HG03175 (cell line): ENCODE measurements at regions not wholly inside any gene's neighbourhood (a gene's known extent, or its start where the extent isn't known, plus 50 kb on each side); places are given as distances from the start of the nearest gene placed in this dataset.

Source experiments
- ATAC-seq: cut with Tn5 transposase; IDR thresholded peaks from one replicate; pipeline ENCODE4 v1.9.1; 2021; ENCODE audit warnings: mild to moderate bottlenecking, moderate library complexity; ENCODE audit not compliant: unreplicated experiment

DNA sequence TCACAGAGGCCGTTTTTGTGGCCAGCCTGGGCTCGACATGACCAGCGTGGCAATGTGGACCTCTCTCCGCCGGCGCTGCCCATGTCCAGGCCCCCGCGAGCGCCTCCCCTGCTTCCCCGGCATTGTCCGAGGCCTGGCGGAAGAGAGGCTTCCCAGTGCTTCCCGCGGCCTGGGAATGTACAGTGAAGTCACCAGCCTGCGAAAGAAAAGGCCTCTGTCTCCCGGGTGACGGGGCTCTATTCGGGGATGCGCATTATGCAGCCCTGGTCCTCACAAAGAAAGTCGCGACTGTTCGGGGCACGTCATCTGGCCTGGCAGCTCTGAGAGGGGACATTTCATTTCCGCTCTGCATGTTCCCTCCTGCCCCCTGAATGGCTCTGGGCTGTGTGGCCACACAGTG, 109.2 kb upstream of the AGAP1 start:
- no peak for ATAC-seq

DNA sequence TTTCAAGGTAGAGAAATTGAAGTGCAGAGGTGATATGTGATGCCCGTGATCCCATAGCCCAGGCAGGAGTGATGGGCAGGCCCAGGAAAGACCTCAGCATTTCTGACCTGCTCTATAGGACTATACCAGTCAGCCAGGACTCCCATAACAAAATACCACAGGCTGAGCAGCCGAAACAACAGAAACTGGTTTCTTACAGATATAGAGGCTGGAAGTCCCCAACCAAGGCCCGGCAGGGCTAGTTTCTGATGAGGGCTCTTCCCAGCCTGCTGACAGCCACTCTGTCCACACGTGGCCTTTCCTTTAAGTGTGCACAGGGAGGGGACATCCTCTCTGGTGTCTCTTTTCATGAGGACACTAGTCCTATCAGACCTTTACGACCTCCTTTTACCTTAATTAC, 104.2 kb upstream of the AGAP1 start:
- no peak for ATAC-seq

DNA sequence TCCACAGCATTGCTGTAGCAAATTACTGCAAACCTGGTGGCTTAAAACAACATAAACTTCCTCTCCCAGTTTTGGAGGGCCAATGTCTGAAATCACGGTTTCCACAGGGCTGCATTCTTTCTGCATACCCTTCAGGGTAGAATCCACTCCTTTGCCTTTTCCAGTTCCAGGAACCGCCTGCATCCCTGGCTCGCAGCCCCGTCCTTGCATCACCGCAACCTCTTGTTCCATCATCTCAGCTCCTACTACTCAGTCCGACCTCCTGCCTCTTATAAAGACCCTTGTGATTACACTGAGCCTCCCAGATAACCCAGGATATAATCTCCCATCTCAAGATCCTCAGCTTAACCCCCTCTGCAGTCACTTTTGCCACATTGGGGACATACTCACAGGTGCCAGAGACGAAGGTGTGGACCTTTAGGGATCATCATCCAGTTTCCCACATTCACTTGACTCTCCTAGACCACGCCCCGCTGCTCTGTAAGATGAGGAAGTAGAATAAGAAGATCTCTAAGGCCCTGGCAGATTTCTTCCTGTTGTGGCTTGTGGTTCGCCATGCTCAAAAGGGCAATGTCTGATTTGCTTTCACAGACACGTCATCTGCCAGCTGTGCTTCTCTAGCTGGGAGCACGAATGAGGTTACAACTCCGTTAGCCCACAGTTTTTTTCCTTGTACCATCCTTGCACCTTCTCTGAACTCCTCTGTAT, 103.6 kb upstream of the AGAP1 start:
- peak; percentile 72 for ATAC-seq

DNA sequence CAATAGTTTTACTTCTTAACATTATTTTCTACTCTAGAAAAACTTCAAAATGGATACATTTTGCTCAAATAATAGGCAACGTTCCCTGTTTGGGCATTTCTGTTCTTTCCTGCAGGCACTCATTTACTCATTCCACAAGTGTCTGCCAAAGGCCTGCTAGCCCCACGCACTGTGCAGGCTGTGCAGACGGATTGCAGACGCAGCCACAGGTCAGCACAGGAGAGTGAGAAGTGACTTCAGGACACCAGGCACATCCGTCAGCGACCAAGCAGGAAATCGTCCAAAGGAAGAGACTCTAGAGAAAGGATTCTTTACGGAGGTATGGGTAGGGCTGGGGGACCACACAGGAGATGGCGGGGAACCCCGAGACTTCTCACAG, 103.0 kb upstream of the AGAP1 start:
- no peak for ATAC-seq

DNA sequence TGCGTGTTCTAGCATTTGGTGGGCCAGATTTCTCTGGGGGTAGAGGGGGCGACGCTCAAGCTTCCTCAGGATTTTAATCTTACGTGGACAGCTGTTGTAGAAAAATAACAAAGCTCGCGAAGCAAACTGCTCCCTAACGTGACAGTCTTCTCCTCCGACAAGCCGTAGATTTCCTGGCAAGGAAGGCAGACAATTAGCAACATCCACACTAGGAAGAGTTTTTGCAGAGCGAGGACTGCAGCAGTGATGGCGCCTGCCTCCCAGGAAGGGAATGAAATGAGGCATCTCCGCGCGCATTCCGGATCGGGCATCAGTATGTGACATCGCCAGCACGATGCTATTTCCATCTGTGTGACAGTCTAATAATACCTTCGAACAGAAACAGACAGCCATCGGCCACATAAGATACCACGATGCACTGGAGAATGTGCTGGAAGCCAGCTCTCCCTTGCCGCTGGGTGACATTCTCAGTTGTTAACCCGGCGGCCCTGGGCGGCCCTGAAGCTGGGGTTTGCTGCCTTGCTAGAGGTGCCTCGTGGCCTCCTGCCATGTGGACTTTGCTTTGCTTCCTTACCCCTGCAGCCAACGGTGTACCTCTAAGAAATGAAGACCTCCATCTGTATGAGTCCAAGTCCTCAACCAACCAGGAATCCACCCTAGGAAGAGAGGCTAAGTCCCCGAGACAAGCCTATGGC, 101.8 kb upstream of the AGAP1 start:
- no peak for ATAC-seq

DNA sequence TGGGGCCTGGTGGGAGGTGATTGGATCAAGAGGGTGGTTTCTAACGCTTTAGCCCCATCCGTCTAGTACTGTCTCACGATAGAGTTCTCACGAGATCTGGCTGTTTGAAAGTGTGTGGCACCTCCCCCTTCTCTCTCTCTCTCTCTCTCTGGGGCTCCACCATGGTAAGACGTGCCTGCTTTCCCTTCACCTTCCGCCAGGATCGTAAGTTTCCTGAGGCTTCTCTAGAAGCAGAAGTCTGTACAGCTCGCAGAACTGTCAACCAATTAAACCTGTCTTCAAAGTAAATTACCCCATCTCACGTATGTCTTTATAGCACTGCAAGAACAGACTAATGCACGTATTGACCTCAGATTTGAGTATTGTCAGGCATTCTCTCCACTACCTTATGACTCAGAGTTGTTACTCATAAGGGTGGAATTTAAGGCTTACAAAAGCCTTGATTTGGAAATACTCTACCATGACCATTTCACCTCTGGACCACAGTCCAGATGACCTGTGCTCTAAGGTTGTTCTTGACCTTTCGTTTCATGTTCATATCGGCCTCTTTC, 99.5 kb upstream of the AGAP1 start:
- ATAC-seq = no peak

DNA sequence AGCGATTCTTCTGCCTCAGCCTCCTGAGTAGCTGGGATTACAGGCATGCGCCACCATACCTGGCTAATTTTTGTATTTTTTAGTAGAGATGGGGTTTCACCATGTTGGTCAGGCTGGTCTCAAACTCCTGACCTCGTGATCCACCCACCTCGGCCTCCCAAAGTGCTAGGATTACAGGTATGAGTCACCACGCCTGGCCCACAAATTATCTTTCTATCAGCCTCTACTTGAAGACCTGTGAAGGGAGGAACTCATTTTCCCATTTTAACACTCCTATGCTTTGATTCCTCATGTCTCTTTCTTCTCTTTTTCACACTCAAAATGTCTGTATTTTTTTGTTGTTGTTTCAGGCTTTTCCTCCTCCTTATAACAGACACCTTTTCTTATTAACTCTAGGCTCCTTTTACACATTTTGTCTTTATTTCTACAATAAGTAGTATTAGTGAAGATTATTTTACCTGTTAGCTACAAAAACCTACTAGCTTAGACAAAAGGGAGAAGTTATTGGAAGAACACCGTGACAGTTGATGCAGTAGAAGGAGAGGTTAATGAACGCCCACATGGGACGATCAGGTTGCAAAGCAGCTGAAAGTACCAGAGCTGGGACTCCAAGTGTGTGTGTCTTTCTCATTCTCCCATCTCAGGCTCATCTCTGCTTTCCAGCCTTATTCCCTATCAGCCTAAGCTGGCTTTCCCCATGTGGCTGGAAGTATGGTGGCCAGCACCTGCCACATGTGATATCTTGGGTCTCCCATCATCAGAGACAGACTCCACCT, 97.6 kb upstream of the AGAP1 start:
- ATAC-seq = no peak

DNA sequence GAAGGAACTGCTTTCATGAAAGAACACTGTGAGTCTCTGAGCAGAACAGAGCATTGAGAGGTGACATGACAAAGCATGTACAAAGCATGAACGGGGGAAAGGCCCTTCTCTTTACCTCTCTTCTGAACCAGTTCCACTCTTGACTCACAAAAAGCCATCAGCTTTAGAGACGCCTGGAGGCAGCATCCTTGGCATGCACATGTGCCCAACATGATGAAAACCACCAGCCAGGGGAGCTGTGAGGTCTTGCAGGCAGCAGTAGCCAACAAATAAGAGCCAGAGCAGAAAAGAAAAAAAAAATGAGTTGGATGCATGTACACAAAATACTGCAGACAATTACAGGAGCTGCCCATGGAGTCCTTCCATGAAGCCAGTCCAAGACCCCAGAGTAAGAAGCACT, 95.5 kb upstream of the AGAP1 start:
- ATAC-seq = no peak

DNA sequence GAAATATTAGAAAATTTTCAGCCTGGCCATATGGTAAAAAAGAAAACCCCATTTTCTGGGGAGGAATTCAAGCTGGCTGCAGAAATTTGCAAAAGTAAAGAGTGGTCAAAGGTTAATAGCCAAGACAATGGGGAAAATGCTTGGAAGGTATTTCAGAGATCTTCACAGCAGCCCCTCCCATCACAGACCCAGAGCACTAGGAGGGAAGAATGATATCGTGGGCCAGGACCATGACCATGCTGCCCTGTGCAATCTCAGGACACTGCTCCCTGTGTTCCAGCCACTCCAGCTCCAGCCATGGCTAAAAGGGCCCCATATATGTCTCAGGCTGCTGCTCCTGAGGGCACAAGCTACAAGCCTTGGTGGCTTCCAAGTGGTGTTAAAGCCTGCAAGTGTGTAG, 93.9 kb upstream of the AGAP1 start:
- ATAC-seq = no peak

DNA sequence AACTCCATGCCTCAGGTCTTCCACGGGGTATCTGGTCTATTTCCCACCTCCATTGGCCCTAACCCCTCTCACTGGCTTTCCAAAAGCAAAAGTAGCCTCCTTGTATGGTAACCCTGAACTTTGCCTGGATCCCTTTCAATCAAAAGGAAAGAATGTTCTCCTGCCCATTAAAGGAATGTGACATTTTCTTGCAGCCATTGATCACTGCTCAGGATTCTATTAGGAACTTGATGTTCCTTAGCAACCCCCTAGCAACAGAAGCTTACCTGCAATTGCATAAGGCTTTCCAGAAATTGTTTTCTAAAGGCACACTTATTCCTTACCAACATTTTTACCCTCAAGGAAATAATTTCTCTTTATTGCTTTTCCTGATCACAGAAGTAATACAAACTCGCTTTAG, 91.4 kb upstream of the AGAP1 start:
- no peak for ATAC-seq

DNA sequence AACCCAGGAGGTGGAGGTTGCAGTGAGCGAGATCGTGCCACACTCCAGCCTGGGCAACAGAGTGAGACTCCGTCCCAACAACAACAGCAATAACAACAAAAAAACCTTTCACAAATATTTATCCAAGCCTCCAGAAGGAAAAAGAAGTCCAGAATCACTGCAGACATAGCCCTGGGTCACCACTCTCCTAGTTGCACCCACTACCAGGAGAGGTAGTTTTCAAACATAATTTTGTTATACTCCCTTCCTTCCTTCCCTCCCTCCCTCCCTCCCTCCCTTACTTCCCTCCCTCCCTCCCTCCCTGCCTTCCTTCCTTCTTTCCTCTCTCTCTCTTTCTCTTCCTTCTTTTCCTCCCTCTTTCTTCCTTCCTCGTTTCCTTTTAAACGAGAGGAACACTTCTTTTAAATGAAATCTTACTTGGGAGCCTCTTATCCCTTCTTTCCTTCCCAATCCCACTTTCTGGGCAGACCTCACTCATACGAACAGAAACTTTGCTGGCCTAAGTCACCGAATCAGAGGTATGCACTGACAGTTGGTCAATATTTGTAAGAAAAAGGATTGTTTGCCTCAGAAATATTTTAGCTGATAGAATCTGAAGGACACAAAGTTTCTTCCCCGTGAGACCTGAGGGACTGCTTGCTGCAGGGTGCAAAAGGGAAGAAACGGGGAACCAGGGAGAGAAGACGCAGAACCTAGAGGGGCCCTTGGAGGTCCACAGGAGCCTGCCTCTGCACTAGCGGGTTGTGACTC, 88.1 kb upstream of the AGAP1 start:
- ATAC-seq = no peak

DNA sequence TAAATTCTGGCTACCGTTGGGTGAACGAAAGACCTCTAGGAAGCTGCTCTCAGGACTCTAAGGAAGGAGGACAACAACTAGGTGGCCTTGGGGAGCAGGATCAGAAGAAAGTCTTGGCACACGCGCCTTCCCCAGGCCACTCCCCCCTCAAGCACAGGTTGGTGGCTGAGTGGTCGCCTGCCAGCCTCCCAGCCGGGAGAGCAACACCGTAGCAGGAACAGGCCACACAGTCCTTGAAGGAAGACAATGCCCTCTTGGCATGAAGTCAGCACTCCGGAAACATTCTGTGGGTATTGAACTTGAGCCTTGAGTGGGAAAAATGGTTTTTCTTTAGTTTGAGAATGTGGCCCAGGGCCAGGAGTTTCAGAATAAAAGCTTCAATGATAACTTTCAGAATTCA, 87.4 kb upstream of the AGAP1 start:
- no peak for ATAC-seq

DNA sequence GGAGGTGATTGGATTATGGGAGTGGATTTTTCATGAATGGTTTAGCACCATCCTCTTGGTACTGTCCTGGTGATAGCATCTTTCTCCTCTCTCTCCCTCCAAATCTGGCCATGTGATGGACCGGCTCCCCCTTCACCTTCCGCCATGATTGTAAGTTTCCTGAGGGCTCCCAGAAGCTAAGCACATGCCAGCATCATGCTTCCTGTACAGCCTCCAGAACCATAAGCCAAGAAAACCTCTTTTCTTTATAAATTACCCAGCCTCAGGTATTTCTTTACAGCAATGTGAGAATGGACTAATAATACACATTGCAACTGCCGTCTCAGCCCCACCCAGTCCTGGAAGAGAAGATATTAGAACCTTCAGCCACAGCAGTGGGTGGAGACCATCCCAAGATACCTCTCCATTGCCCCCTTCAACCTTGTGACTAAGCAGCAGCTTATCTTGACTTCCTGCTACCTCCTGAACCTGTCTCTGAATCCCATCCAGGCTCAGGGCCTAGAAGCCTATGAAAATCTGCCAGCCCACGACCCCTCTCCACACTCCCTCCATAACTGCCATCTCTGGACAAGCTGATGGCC, 81.8 kb upstream of the AGAP1 start:
- ATAC-seq = no peak

DNA sequence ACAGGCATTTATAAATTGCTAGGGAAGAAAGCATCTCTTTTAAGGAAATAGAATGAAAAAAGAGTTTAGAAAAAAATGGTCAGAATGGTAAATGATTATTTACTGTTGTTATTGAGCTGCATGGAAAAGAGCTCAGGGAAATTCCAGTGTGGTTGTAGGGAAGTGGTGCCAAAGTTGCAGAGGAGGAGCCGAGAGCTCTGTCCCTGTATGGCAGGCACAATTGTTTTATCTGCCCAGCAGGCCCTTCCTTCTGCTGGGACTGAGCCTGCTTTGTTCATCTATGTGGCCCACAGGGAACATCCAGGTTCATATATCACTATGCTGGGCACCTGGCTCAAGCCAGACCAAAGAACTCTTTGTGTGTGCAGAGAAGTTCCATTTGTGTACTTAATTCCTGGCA, 80.8 kb upstream of the AGAP1 start:
- no peak for ATAC-seq

DNA sequence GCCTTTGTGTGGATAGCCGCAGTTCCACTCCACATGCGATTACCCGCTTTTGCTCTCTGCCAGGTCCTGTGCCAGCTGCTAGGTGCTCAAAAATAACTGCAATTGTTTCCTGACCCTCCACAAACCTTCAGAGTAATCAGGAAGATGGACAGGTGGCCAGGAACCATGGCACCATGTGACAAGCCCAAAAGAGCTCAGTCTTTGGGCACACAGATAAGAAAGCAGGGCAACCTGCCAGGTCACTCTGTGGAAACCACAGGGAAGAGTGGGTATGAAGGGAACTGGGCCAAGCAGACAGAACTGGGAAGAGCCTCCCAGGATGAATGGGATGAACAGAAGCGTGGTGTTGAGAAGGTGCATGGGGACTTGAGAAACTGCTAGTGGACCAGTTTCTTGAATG, 79.4 kb upstream of the AGAP1 start:
- ATAC-seq = no peak

DNA sequence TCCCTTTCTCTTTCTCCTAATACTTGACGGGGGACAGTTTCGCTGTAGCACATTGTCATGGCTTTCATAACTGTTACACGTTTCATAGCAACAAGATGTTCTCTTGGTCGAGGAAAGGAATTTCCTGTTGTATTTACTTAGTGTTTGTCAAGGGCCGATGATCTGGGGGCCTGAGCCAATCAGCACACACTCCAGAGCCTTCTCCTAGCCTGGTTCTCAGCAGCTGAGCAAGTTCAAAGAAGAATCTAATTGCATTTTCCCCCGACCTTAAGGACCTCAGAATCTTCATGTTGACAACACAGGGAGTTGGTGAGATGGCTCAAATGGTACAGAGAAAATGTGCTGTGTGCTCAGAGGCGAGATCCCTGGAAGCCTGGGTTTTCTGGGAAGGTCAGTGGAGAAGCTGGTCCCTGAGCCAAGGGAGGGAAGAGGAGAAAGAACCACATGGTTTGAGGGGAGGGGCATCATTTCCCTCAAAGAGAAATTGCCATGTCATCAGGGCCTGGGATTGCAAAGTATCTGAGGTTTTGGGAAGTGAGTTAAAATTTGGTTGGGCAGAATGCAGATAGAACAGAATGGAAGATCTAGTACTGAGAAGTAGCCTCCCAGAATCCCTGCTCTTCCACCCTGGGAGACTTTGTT, 76.9 kb upstream of the AGAP1 start:
- ATAC-seq = no peak

DNA sequence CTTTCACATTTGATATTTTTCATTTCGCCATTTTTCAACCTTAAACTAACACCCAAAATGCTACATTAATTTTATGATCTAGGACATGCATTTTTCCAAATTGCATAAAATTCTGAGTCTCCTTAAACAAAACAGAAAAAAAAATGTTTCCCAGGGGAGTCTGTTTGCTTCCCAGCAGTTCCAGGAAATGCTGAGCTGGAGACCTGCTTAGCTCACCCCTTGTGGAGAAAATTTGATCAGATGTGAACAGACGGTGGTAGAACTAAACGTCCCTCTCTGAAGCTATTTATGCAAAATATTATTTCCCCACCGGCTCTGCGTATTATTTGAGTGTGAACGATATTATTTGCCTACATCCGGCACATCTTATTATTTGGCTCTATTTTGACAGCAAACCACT, 74.9 kb upstream of the AGAP1 start:
- no peak for ATAC-seq

DNA sequence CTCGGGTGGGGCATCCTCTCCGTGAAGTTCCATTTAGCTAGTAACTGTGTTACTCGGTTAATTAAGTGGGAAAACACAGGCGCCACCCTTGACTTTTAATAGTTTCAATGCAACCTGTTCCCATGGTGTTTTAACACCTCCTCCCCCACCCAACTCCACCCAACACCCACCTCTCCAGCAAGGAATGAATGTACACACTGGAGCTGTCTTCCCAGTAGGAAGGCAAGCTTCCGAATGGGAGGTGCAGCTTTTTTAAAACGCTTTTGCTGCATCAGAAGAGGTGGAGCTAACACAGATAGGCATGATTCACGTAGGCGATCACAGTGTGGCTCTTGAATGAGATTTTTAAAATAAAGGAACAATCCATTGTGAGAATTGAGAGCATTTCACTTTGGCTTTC, 73.8 kb upstream of the AGAP1 start:
- no peak for ATAC-seq

DNA sequence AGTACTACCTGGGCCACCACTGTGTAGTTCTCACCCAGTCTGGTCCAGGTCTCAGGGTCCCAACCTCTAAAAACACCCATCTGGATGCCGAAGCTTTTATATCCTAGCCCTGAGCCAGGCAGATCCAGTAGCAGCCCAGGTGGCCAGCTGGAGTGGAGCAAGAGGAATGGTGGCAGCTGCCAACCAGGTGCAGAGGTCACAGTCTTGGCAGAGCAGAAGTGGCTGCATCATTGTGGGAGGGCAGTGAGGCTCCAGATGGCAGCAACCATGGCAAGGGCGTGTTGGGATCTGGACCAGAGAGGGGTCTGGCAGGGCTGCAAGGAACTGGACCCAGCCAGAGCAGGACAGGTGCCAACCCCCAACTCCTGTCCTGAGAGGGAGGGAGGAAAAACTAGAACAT, 72.2 kb upstream of the AGAP1 start:
- no peak for ATAC-seq

DNA sequence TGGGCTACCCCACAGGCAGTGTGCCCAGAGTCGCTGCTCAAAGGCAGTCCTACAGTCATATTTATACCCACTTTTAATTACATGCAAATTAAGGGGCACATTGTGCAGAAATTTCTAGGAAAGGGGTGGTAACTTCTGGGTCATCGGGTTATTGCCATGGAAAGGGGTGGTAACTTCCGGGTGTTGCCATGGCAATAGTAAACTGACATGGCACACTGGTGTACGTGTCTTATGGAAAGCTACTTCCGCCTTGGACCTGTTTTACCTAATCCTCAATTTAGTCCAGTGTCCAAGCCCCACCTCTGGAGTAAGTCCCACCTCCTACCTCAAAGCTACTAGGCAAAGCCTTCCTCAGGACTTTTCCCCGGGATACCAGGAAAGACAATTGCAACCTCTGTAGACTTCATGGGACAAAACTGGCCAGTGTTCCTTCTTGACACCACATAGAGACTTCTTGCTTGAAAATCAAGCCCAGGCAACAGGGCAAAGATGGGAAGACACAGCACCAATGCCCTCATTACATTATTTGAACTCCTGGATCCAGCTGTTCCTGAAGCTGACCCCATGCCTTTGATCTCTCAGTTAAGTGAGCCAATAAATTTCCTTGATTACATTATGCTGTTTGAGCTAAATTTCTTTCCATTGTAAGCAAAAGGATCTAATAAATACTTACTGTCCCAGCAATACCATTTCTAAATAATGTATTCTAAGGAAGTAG, 63.3 kb upstream of the AGAP1 start:
- ATAC-seq = no peak
